HL-60 (cell line): ENCODE measurements at regions not wholly inside any gene's neighbourhood (a gene's known extent, or its start where the extent isn't known, plus 50 kb on each side); places are given as distances from the start of the nearest gene placed in this dataset.

Experiments used
- CTCF ChIP-seq: IDR thresholded peaks from one replicate; pipeline ENCODE4 v1.5.1; 2011; ENCODE audit warnings: low read length, control low read depth, inconsistent platforms; ENCODE audit not compliant: insufficient read depth
- POLR2AphosphoS5 ChIP-seq: IDR thresholded peaks from 2 replicates; pipeline ENCODE4 v1.6.1; 2012; ENCODE audit warnings: low read depth

DNA sequence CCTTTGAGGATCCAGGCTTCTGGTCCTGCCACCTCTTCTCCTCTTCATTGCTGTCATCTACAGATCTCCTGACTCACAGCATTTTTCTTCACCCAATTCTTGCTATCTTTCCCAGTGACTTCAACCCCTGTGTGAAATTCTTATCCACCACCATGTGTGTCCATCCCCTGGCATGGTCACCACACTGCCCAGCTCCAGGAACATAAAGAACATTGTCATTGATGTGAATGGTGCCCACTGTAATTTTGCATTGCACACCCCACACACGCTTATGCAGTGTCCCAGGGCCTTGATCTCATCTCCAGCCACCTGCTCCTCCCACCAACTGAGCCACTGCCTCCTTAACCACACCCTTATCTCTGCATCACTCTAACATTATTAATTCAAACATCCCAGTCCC lies 85.3 kb downstream of the C1D start:
- TF ChIP-seq POLR2AphosphoS5 (no peak), CTCF (no peak)
